ENCODE measurements at regions not wholly inside any gene's neighbourhood (a gene's known extent, or its start where the extent isn't known, plus 50 kb on each side); places are given as distances from the start of the nearest gene placed in this dataset.

DNA sequence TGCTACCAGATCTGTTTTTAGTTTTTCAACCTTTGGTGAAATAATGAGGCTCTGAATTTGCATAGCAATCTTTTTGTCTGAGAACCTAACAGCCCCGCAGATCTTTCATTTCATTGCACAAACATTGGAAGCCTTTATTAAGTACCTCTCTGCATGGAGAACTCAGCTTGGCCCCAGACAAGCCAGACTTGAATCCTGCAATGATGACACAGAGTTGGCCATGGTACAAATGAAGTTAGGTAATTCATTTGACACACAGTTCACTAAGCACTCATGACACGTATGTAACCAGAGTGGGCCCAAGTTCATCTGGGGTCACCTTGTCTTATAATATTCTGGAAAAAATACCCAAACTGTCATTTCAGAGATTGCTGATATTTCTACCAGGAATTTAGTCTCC lies 439.1 kb upstream of the ID2 start:
- Histone ChIP-seq H3K27me3 (ENCODE audit: control insufficient read depth in 4 of 4, insufficient read depth in 4 of 4, low read length in 3 of 4) (no peaks in the 10 kb centered on the region), H3K9ac (ENCODE audit: low read depth in 1 of 2, low read length in 2 of 2) (peak overlapping the region in 1 of 2 donors; percentile 16), H3K4me1 (ENCODE audit: control insufficient read depth in 4 of 4, insufficient read depth in 4 of 4, low read length in 3 of 4) (peaks cover 10 to 39% (median 24%) of the 10 kb centered on the region in 4 donors), H3K9me3 (ENCODE audit: control insufficient read depth in 4 of 4, low read length in 3 of 4) (no peaks in the 10 kb centered on the region), H3K36me3 (ENCODE audit: control insufficient read depth in 4 of 4, insufficient read depth in 3 of 4, low read depth in 1 of 4, low read length in 3 of 4) (no peaks in the 10 kb centered on the region), H3K4me3 (ENCODE audit: low read depth in 1 of 3, low read length in 3 of 3) (no peak overlapping the region), H3K27ac (ENCODE audit: low read depth in 1 of 2, low read length in 2 of 2) (peak overlapping the region; percentile 80 to 89)
- no peak for DNase-seq (ENCODE audit: low spot score)
- TF ChIP-seq HNF4G (IDR thresholded peaks at IDR 0.05) (peak; percentile 27), EGR1 (IDR thresholded peaks at IDR 0.05; ENCODE audit: low read depth in 2 of 2) (no peak), RAD21 (IDR thresholded peaks at IDR 0.05) (peak; percentile 54 to 69), JUND (IDR thresholded peaks at IDR 0.05) (peak; percentile 73 to 74), TAF1 (conservative IDR thresholded peaks at IDR 0.05) (peak; percentile 34), GABPA (IDR thresholded peaks at IDR 0.05 in 1 of 2, conservative IDR thresholded peaks at IDR 0.05 in 1 of 2) (no peak), SP1 (IDR thresholded peaks at IDR 0.05) (peak; percentile 83), HNF4A (conservative IDR thresholded peaks at IDR 0.05) (peak; percentile 73 to 81), YY1 (IDR thresholded peaks at IDR 0.05) (peak; percentile 62), RXRA (IDR thresholded peaks at IDR 0.05) (peak; percentile 95 to 96), FOXA1 (IDR thresholded peaks at IDR 0.05) (peak; percentile 9), NR2F2 (IDR thresholded peaks at IDR 0.05) (no peak), FOXA2 (IDR thresholded peaks at IDR 0.05) (no peak)
- TF ChIP-seq, protein P1, sequence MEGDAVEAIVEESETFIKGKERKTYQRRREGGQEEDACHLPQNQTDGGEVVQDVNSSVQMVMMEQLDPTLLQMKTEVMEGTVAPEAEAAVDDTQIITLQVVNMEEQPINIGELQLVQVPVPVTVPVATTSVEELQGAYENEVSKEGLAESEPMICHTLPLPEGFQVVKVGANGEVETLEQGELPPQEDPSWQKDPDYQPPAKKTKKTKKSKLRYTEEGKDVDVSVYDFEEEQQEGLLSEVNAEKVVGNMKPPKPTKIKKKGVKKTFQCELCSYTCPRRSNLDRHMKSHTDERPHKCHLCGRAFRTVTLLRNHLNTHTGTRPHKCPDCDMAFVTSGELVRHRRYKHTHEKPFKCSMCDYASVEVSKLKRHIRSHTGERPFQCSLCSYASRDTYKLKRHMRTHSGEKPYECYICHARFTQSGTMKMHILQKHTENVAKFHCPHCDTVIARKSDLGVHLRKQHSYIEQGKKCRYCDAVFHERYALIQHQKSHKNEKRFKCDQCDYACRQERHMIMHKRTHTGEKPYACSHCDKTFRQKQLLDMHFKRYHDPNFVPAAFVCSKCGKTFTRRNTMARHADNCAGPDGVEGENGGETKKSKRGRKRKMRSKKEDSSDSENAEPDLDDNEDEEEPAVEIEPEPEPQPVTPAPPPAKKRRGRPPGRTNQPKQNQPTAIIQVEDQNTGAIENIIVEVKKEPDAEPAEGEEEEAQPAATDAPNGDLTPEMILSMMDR (IDR thresholded peaks at IDR 0.05; ENCODE audit: low read depth, low read length, missing input control), result no peak
- TF ChIP-seq, protein P2, sequence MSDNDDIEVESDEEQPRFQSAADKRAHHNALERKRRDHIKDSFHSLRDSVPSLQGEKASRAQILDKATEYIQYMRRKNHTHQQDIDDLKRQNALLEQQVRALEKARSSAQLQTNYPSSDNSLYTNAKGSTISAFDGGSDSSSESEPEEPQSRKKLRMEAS (IDR thresholded peaks at IDR 0.05), result peak; percentile 51
- TF ChIP-seq, protein P3, sequence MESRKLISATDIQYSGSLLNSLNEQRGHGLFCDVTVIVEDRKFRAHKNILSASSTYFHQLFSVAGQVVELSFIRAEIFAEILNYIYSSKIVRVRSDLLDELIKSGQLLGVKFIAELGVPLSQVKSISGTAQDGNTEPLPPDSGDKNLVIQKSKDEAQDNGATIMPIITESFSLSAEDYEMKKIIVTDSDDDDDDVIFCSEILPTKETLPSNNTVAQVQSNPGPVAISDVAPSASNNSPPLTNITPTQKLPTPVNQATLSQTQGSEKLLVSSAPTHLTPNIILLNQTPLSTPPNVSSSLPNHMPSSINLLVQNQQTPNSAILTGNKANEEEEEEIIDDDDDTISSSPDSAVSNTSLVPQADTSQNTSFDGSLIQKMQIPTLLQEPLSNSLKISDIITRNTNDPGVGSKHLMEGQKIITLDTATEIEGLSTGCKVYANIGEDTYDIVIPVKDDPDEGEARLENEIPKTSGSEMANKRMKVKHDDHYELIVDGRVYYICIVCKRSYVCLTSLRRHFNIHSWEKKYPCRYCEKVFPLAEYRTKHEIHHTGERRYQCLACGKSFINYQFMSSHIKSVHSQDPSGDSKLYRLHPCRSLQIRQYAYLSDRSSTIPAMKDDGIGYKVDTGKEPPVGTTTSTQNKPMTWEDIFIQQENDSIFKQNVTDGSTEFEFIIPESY (IDR thresholded peaks at IDR 0.05), result peak; percentile 53
- TF ChIP-seq, protein P4, sequence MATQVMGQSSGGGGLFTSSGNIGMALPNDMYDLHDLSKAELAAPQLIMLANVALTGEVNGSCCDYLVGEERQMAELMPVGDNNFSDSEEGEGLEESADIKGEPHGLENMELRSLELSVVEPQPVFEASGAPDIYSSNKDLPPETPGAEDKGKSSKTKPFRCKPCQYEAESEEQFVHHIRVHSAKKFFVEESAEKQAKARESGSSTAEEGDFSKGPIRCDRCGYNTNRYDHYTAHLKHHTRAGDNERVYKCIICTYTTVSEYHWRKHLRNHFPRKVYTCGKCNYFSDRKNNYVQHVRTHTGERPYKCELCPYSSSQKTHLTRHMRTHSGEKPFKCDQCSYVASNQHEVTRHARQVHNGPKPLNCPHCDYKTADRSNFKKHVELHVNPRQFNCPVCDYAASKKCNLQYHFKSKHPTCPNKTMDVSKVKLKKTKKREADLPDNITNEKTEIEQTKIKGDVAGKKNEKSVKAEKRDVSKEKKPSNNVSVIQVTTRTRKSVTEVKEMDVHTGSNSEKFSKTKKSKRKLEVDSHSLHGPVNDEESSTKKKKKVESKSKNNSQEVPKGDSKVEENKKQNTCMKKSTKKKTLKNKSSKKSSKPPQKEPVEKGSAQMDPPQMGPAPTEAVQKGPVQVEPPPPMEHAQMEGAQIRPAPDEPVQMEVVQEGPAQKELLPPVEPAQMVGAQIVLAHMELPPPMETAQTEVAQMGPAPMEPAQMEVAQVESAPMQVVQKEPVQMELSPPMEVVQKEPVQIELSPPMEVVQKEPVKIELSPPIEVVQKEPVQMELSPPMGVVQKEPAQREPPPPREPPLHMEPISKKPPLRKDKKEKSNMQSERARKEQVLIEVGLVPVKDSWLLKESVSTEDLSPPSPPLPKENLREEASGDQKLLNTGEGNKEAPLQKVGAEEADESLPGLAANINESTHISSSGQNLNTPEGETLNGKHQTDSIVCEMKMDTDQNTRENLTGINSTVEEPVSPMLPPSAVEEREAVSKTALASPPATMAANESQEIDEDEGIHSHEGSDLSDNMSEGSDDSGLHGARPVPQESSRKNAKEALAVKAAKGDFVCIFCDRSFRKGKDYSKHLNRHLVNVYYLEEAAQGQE (IDR thresholded peaks at IDR 0.05), result peak; percentile 68
- TF ChIP-seq, protein P5, sequence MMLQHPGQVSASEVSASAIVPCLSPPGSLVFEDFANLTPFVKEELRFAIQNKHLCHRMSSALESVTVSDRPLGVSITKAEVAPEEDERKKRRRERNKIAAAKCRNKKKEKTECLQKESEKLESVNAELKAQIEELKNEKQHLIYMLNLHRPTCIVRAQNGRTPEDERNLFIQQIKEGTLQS (IDR thresholded peaks at IDR 0.05), result peak; percentile 79
- 39% methylated on average over 2 of the region's 2 CpGs for WGBS
